G401 (cell line): ENCODE measurements at regions not wholly inside any gene's neighbourhood (a gene's known extent, or its start where the extent isn't known, plus 50 kb on each side); places are given as distances from the start of the nearest gene placed in this dataset.
A peak's percentile ranks its signal among the peaks of the same experiment; 100 is the strongest.
"Not testable (repeated sequence)": the region's sequence is repeated elsewhere in the genome, so short reads cannot be mapped to it uniquely, and the experiment has no call there.

Experiments used
- DNase-seq: peaks from one replicate; pipeline ENCODE4 v3.0.0-alpha.2; 2015; ENCODE audit warnings: low spot score
- in situ Hi-C: cut with HindIII; loops from 2 replicates; pipeline ENCODE4 v1.10.0; 2016; ENCODE audit warnings: low sequenced_read_pairs, mixed read lengths

DNA sequence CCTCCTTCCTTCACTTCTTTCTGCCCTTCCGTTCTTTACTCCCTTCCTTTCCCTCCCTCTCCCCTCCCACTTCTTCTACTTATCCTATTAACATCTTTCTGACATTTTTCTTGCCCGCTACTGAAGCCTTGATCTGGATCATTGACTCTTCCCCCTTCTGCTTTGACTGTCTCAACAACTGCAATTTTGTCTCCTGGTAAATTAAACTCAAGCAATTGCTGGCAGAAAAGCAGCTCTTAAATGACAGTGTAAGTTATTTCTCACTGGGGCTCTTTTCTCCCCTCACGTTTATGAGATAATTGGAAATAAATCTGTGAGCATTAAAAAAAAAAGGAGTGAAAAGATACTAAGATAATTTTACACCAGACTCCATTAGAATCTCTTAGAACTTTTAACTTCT lies 120.0 kb downstream of the SLC17A6 start:
- no peak for DNase-seq
- in situ Hi-C loops: no loop called here

- in situ Hi-C loops: no loop called here
- no peak for DNase-seq
Observed at GRCh38 chr11:22456993-22457762, 119.0 kb downstream of the SLC17A6 start.

- in situ Hi-C loops: no loop called here
- no peak for DNase-seq
Observed at GRCh38 chr11:22454461-22455090, 116.4 kb downstream of the SLC17A6 start.

- in situ Hi-C loops: no loop called here
- DNase-seq: no peak
Observed at GRCh38 chr11:22449441-22449840, 111.3 kb downstream of the SLC17A6 start.

DNA sequence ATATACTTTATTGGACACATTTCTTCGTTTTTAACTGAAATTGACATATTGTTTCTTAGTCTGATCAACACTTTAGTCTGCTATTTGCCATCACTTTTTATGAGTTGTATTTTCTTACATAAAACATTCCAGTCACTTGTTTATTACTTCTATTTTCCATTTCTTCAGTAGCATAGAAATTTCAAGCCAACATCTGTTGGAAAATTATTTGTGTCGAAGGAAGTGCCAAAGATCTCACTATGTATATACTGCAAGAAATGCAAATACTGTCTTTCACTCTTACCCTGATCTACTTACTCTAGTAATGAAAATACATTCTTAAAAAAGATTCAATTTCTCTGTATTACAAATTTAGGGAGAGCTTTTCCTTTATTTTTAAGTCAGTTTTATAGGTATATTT lies 105.9 kb downstream of the SLC17A6 start:
- in situ Hi-C loops: no loop called here

GRCh38 chr11:22441831-22442230 lies 103.7 kb downstream of the SLC17A6 start:
- DNase-seq: no peak
- in situ Hi-C loops: no loop called here

More for the DNA sequence above, 105.9 kb downstream of the SLC17A6 start:
- no peak for DNase-seq

DNA sequence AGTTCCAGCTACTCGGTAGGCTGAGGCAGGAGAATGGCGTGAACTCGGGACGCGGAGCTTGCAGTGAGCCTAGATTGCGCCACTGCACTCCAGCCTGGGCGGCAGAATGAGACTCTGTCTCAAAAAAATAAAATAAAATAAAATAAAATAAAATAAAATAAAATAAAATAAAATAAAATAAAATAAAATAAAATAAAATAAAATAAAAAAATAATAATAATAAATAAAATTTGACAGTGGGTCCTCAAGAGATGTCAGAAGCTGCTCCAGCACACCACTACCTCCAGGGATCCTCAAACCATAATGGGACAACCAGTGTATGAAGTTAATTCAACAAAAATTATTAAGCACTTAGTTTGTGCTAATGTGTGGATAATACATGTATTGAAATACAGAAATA lies 97.4 kb downstream of the SLC17A6 start:
- DNase-seq, in situ Hi-C loops: not testable (repeated sequence)

GRCh38 chr11:22433517-22433916 lies 95.3 kb downstream of the SLC17A6 start:
- in situ Hi-C loops: no loop called here
- no peak for DNase-seq

- in situ Hi-C loops: no loop called here
- peak; percentile 3 for DNase-seq
Observed at GRCh38 chr11:22433094-22433455, 94.9 kb downstream of the SLC17A6 start.

DNA sequence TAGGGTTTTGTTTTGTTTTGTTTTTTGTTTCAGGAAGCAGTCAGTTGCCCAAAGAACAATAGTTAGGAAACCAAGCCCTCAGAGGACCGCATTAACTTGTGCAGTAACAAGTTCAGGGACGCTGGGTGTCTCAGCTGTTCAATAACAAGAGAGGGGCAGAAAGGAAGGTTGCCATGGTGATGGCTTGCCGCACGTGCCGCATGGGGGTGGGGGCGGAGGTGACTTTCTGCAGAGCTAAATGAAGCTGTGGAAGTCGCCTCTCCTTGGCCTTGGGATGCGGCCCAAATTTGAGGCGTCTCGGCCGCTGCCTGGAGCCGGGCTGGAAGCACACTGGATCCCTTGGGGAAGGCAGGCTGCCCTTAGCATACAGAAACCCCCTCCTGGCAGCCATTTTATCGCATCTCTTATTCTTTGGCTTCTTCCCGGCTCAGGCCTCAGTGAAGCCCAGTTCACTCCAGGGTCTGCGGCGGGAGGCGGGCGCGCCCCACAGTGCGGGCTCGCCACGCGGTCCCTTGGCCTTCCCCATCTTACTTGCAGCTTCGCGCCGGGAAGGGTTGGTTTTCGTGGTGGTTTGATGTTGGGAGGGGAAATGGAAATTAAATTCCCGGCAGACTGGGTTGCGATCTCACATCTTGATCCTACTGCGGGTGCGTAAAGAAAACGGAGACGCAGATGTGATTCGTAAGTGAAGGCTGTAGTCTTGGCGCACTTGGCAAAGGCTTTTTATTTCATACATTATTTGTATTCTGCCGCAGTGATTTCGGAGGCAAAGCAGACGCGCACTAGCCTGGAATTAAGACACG lies 94.3 kb downstream of the SLC17A6 start:
- peak; percentile 10 for DNase-seq
- in situ Hi-C loops: no loop called here

GRCh38 chr11:22431106-22431505 lies 92.9 kb downstream of the SLC17A6 start:
- DNase-seq: no peak
- in situ Hi-C loops: no loop called here

GRCh38 chr11:22430639-22431038 lies 92.5 kb downstream of the SLC17A6 start:
- in situ Hi-C loops: no loop called here
- no peak for DNase-seq

GRCh38 chr11:22430141-22430541 lies 92.0 kb downstream of the SLC17A6 start:
- in situ Hi-C loops: no loop called here
- no peak for DNase-seq
